GM10248 (cell line): ENCODE measurements at regions not wholly inside any gene's neighbourhood (a gene's known extent, or its start where the extent isn't known, plus 50 kb on each side); places are given as distances from the start of the nearest gene placed in this dataset.
"Not testable (repeated sequence)": the region's sequence is repeated elsewhere in the genome, so short reads cannot be mapped to it uniquely, and the experiment has no call there.

Experiments
- CTCF ChIA-PET: fragments of 300-600 bp; sonication (Branson Sonifier 250); formaldehyde crosslinking; extraction: SDS; loops from one replicate; lab custom pipeline; 2021; ENCODE audit warnings: antibody characterized with exemption; lab: Yijun Ruan, JAX
- POLR2A ChIA-PET: fragments of 350-650 bp; sonication (Branson Sonifier 250); formaldehyde crosslinking; extraction: SDS; loops from one replicate; lab custom pipeline; 2020; ENCODE audit warnings: antibody characterized with exemption; lab: Yijun Ruan, JAX
- DNase-seq: peaks from one replicate; pipeline ENCODE4 v3.0.0; 2012; ENCODE audit errors: extremely low spot score
- CTCF ChIP-seq: IDR thresholded peaks from 2 replicates; pipeline ENCODE4 v1.5.1; 2012; ENCODE audit warnings: mild to moderate bottlenecking, low read depth; ENCODE audit errors: extremely low read depth, missing control alignments, control extremely low read depth

- POLR2A ChIA-PET, result no interaction called here
- CTCF ChIA-PET, result no interaction called here
- TF ChIP-seq CTCF, result no peak
- DNase-seq, result no peak
These were observed 218.9 kb downstream of the EXOC5 start for GRCh38 chr14:57049848-57050247.

GRCh38 chr14:57046175-57046574 lies 222.5 kb downstream of the EXOC5 start:
- DNase-seq, result no peak
- TF ChIP-seq CTCF, result no peak
- CTCF ChIA-PET, result no interaction called here
- POLR2A ChIA-PET, result no interaction called here

GRCh38 chr14:57044101-57044973 lies 224.4 kb downstream of the EXOC5 start:
- POLR2A ChIA-PET, result not testable (repeated sequence)

GRCh38 chr14:57038689-57039088 lies 228.4 kb upstream of the OTX2 start:
- POLR2A ChIA-PET, result no interaction called here
- DNase-seq, result no peak
- CTCF ChIA-PET, result interaction anchor here (1.1 kb wide), 1 partner anchor 9 kb away, joined by 3 read pairs; no protein-coding TSS in a partner anchor
- no peak for TF ChIP-seq CTCF

More at GRCh38 chr14:57044101-57044973, 224.4 kb downstream of the EXOC5 start:
- CTCF ChIA-PET, DNase-seq: not testable (repeated sequence)

GRCh38 chr14:57031474-57031873 lies 221.2 kb upstream of the OTX2 start:
- no peak for TF ChIP-seq CTCF
- DNase-seq, result no peak
- ChIA-PET POLR2A (no interaction called here), CTCF (no interaction called here)

- CTCF ChIA-PET, result interaction anchor here (0.9 to 1.0 kb wide), 2 partner anchors 8 to 13 kb away, joined by 3 read pairs; no protein-coding TSS in a partner anchor
- POLR2A ChIA-PET, result no interaction called here
- no peak for TF ChIP-seq CTCF
- DNase-seq, result no peak
These were observed 219.5 kb upstream of the OTX2 start for GRCh38 chr14:57029620-57030253.

GRCh38 chr14:57025456-57025855 lies 215.2 kb upstream of the OTX2 start:
- no peak for TF ChIP-seq CTCF
- POLR2A ChIA-PET, result no interaction called here
- CTCF ChIA-PET, result no interaction called here
- no peak for DNase-seq
